ENCODE measurements at regions not wholly inside any gene's neighbourhood (a gene's known extent, or its start where the extent isn't known, plus 50 kb on each side); places are given as distances from the start of the nearest gene placed in this dataset.

GRCh38 chr21:41689289-41689583, 77.6 kb downstream of the RIPK4 start:
- H3K27ac Mint-ChIP-seq, result no peak overlapping the region
- H3K4me3 Mint-ChIP-seq, result no peak overlapping the region
- no peaks in the 10 kb centered on the region for H3K9me3 Mint-ChIP-seq
- H3K27me3 Mint-ChIP-seq (ENCODE audit: low read depth), result peaks cover 3% of the 10 kb centered on the region
- H3K4me1 Mint-ChIP-seq (ENCODE audit: low read depth), result no peaks in the 10 kb centered on the region
- no peaks in the 10 kb centered on the region for H3K36me3 Mint-ChIP-seq (ENCODE audit: low read depth)

GRCh38 chr21:41687633-41688032, 79.2 kb downstream of the RIPK4 start:
- Mint-ChIP-seq H3K27me3 (ENCODE audit: low read depth) (peaks cover 3% of the 10 kb centered on the region), H3K27ac (no peak overlapping the region), H3K4me3 (no peak overlapping the region), H3K4me1 (ENCODE audit: low read depth) (no peaks in the 10 kb centered on the region), H3K9me3 (no peaks in the 10 kb centered on the region), H3K36me3 (ENCODE audit: low read depth) (no peaks in the 10 kb centered on the region)

GRCh38 chr21:41686664-41687063, 80.2 kb downstream of the RIPK4 start:
- Mint-ChIP-seq H3K9me3 (no peaks in the 10 kb centered on the region), H3K4me3 (no peak overlapping the region), H3K27ac (no peak overlapping the region), H3K27me3 (ENCODE audit: low read depth) (peaks cover 3% of the 10 kb centered on the region), H3K36me3 (ENCODE audit: low read depth) (no peaks in the 10 kb centered on the region), H3K4me1 (ENCODE audit: low read depth) (no peaks in the 10 kb centered on the region)

GRCh38 chr21:41685511-41686149, 81.2 kb downstream of the RIPK4 start:
- no peaks in the 10 kb centered on the region for H3K9me3 Mint-ChIP-seq
- no peaks in the 10 kb centered on the region for H3K4me1 Mint-ChIP-seq (ENCODE audit: low read depth)
- H3K4me3 Mint-ChIP-seq, result no peak overlapping the region
- no peak overlapping the region for H3K27ac Mint-ChIP-seq
- H3K27me3 Mint-ChIP-seq (ENCODE audit: low read depth), result no peaks in the 10 kb centered on the region
- no peaks in the 10 kb centered on the region for H3K36me3 Mint-ChIP-seq (ENCODE audit: low read depth)

GRCh38 chr21:41684381-41685245, 82.2 kb downstream of the RIPK4 start:
- H3K4me3 Mint-ChIP-seq, result no peak overlapping the region
- no peak overlapping the region for H3K27ac Mint-ChIP-seq
- H3K27me3 Mint-ChIP-seq (ENCODE audit: low read depth), result no peaks in the 10 kb centered on the region
- H3K36me3 Mint-ChIP-seq (ENCODE audit: low read depth), result no peaks in the 10 kb centered on the region
- no peaks in the 10 kb centered on the region for H3K9me3 Mint-ChIP-seq
- H3K4me1 Mint-ChIP-seq (ENCODE audit: low read depth), result no peaks in the 10 kb centered on the region

GRCh38 chr21:41683815-41684214, 83.0 kb downstream of the RIPK4 start:
- Mint-ChIP-seq H3K4me1 (ENCODE audit: low read depth) (no peaks in the 10 kb centered on the region), H3K27ac (no peak overlapping the region), H3K27me3 (ENCODE audit: low read depth) (no peaks in the 10 kb centered on the region), H3K36me3 (ENCODE audit: low read depth) (no peaks in the 10 kb centered on the region), H3K9me3 (no peaks in the 10 kb centered on the region), H3K4me3 (no peak overlapping the region)

GRCh38 chr21:41682719-41683179, 84.1 kb downstream of the RIPK4 start:
- Mint-ChIP-seq H3K27me3 (ENCODE audit: low read depth) (no peaks in the 10 kb centered on the region), H3K36me3 (ENCODE audit: low read depth) (no peaks in the 10 kb centered on the region), H3K4me1 (ENCODE audit: low read depth) (no peaks in the 10 kb centered on the region), H3K9me3 (no peaks in the 10 kb centered on the region), H3K27ac (no peak overlapping the region), H3K4me3 (no peak overlapping the region)

- Mint-ChIP-seq H3K36me3 (ENCODE audit: low read depth) (no peaks in the 10 kb centered on the region), H3K4me1 (ENCODE audit: low read depth) (no peaks in the 10 kb centered on the region), H3K9me3 (no peaks in the 10 kb centered on the region), H3K27ac (no peak overlapping the region), H3K4me3 (no peak overlapping the region), H3K27me3 (ENCODE audit: low read depth) (no peaks in the 10 kb centered on the region)
Measured at GRCh38 chr21:41681939-41682718, 84.7 kb downstream of the RIPK4 start.

- H3K4me1 Mint-ChIP-seq (ENCODE audit: low read depth), result no peaks in the 10 kb centered on the region
- H3K9me3 Mint-ChIP-seq, result no peaks in the 10 kb centered on the region
- no peak overlapping the region for H3K4me3 Mint-ChIP-seq
- H3K27me3 Mint-ChIP-seq (ENCODE audit: low read depth), result no peaks in the 10 kb centered on the region
- no peaks in the 10 kb centered on the region for H3K36me3 Mint-ChIP-seq (ENCODE audit: low read depth)
- H3K27ac Mint-ChIP-seq, result no peak overlapping the region
Measured at GRCh38 chr21:41681348-41681801, 85.5 kb downstream of the RIPK4 start.

GRCh38 chr21:41680444-41681347, 86.2 kb downstream of the RIPK4 start:
- H3K9me3 Mint-ChIP-seq, result no peaks in the 10 kb centered on the region
- H3K4me3 Mint-ChIP-seq, result no peak overlapping the region
- no peak overlapping the region for H3K27ac Mint-ChIP-seq
- H3K27me3 Mint-ChIP-seq (ENCODE audit: low read depth), result no peaks in the 10 kb centered on the region
- H3K36me3 Mint-ChIP-seq (ENCODE audit: low read depth), result no peaks in the 10 kb centered on the region
- no peaks in the 10 kb centered on the region for H3K4me1 Mint-ChIP-seq (ENCODE audit: low read depth)

GRCh38 chr21:41678924-41679318, 87.9 kb downstream of the RIPK4 start:
- Mint-ChIP-seq H3K27ac (no peak overlapping the region), H3K4me1 (ENCODE audit: low read depth) (no peaks in the 10 kb centered on the region), H3K27me3 (ENCODE audit: low read depth) (no peaks in the 10 kb centered on the region), H3K36me3 (ENCODE audit: low read depth) (no peaks in the 10 kb centered on the region), H3K4me3 (no peak overlapping the region), H3K9me3 (no peaks in the 10 kb centered on the region)

GRCh38 chr21:41678016-41678923, 88.6 kb downstream of the RIPK4 start:
- no peaks in the 10 kb centered on the region for H3K36me3 Mint-ChIP-seq (ENCODE audit: low read depth)
- no peaks in the 10 kb centered on the region for H3K4me1 Mint-ChIP-seq (ENCODE audit: low read depth)
- no peaks in the 10 kb centered on the region for H3K9me3 Mint-ChIP-seq
- no peak overlapping the region for H3K4me3 Mint-ChIP-seq
- H3K27me3 Mint-ChIP-seq (ENCODE audit: low read depth), result no peaks in the 10 kb centered on the region
- no peak overlapping the region for H3K27ac Mint-ChIP-seq

GRCh38 chr21:41677671-41678015, 89.2 kb downstream of the RIPK4 start:
- Mint-ChIP-seq H3K27ac (no peak overlapping the region), H3K9me3 (no peaks in the 10 kb centered on the region), H3K4me3 (no peak overlapping the region), H3K4me1 (ENCODE audit: low read depth) (no peaks in the 10 kb centered on the region), H3K27me3 (ENCODE audit: low read depth) (no peaks in the 10 kb centered on the region), H3K36me3 (ENCODE audit: low read depth) (no peaks in the 10 kb centered on the region)

Measured in T-helper 1 cell treated with Interleukin-12 subunit alpha and Interleukin-12 subunit beta and Interleukin-4 antibody, amounts not matched to agents 30 μg/mL and 1 μg/mL, for 36 hours (primary cell).